Mesodermal cell (in vitro differentiated cells): ENCODE measurements at regions not wholly inside any gene's neighbourhood (a gene's known extent, or its start where the extent isn't known, plus 50 kb on each side); places are given as distances from the start of the nearest gene placed in this dataset.

ENCODE experiments used
- H3K27ac ChIP-seq: 2 replicates; pipeline ENCODE4 v1.7.0; 2013; ENCODE audit warnings: mild to moderate bottlenecking, low read depth, low read length, moderate library complexity; ENCODE audit not compliant: severe bottlenecking
- H3K36me3 ChIP-seq: 2 replicates; pipeline ENCODE4 v1.7.1; 2013; ENCODE audit warnings: mild to moderate bottlenecking, low read length, moderate library complexity; ENCODE audit not compliant: control insufficient read depth, insufficient read depth
- H3K4me1 ChIP-seq: one replicate; pipeline ENCODE4 v1.7.1; 2013; ENCODE audit warnings: mild to moderate bottlenecking, low read length; ENCODE audit not compliant: insufficient read depth, control insufficient read depth, poor library complexity, severe bottlenecking
- H3K4me3 ChIP-seq: 2 replicates; pipeline ENCODE4 v1.7.0; 2013; ENCODE audit warnings: low read length, control low read depth, mild to moderate bottlenecking; ENCODE audit not compliant: insufficient read depth, poor library complexity, severe bottlenecking; ENCODE audit errors: extremely low read depth
- H3K9me3 ChIP-seq: 2 replicates; pipeline ENCODE4 v1.7.1; 2013; ENCODE audit warnings: mild to moderate bottlenecking, low read length, moderate library complexity; ENCODE audit not compliant: control insufficient read depth
- WGBS, 2 experiments: methylation state at CpG; one replicate each; pipeline ENCODE4 v1.1.5; 2013; ENCODE audit warnings: missing lambda C conversion rate in 2 of 2; ENCODE audit not compliant: insufficient coverage in 2 of 2; 5-methylcytosine and 5-hydroxymethylcytosine counted together

- Histone ChIP-seq H3K9me3 (peaks cover 3% of the 10 kb centered on the region), H3K4me3 (no peak overlapping the region), H3K4me1 (no peaks in the 10 kb centered on the region), H3K27ac (no peak overlapping the region), H3K36me3 (peaks cover 36% of the 10 kb centered on the region)
- 95% methylated on average over 11 to 12 of the region's 13 CpGs for WGBS, 2 experiments
Measured at GRCh38 chr2:111235192-111236015, 114.7 kb downstream of the BCL2L11 start.

DNA sequence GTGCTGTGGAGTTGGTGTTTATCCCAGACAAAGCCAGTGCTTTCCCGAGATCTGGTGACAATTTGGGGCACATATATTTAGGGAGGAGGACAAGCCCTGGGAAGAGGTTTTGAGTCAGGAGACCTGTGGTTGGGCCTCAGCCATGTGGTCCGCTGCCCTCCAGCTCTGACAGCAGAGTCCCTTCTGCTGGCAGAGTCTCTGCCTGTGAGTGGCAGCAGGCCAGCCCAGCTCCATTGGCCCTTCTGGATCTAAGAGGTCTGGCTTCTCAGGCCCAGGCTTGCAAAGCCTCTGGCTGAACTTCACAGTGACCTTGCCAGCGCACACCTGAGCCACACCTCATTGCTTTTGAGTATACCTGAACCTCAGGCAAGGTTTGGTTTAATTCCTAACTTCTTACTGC is 115.3 kb downstream of the BCL2L11 start:
- H3K36me3 ChIP-seq: peaks cover 36% of the 10 kb centered on the region
- peaks cover 3% of the 10 kb centered on the region for H3K9me3 ChIP-seq
- 95% methylated on average over 2 to 3 of the region's 3 CpGs for WGBS, 2 experiments
- H3K4me1 ChIP-seq: no peaks in the 10 kb centered on the region
- no peak overlapping the region for H3K27ac ChIP-seq
- H3K4me3 ChIP-seq: no peak overlapping the region

GRCh38 chr2:111238296-111238695 is 117.6 kb downstream of the BCL2L11 start:
- 86 to 100% methylated on average over 1 to 2 of the region's 2 CpGs for whole genome bisulfite sequencing, 2 experiments
- H3K9me3 ChIP-seq: no peaks in the 10 kb centered on the region
- no peaks in the 10 kb centered on the region for H3K4me1 ChIP-seq
- H3K4me3 ChIP-seq: no peak overlapping the region
- H3K36me3 ChIP-seq: peaks cover 26% of the 10 kb centered on the region
- H3K27ac ChIP-seq: no peak overlapping the region

DNA sequence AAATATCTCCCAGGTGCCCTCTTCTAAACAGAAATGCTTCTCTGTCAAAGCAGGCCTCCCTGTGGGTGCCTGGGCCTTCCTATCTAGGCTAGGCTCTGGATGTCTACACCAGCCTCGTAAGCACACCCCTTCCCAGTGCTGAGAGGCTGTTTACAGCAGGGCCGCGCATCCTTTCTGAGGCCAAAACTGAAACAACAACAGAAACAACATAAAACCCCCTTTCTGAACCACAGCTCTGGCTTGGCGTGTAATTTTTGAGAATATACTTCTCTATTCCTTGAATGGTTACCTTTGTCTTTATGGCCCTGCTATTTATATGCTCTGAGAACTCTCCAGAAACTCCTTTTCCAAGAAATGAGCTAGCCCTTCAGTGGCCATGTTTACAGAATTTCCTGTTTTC is 118.4 kb downstream of the BCL2L11 start:
- H3K27ac ChIP-seq: no peak overlapping the region
- peaks cover 26% of the 10 kb centered on the region for H3K36me3 ChIP-seq
- WGBS, 2 experiments: 100% methylated on average over 1 to 3 of the region's 4 CpGs
- H3K4me3 ChIP-seq: no peak overlapping the region
- no peaks in the 10 kb centered on the region for H3K9me3 ChIP-seq
- no peaks in the 10 kb centered on the region for H3K4me1 ChIP-seq

DNA sequence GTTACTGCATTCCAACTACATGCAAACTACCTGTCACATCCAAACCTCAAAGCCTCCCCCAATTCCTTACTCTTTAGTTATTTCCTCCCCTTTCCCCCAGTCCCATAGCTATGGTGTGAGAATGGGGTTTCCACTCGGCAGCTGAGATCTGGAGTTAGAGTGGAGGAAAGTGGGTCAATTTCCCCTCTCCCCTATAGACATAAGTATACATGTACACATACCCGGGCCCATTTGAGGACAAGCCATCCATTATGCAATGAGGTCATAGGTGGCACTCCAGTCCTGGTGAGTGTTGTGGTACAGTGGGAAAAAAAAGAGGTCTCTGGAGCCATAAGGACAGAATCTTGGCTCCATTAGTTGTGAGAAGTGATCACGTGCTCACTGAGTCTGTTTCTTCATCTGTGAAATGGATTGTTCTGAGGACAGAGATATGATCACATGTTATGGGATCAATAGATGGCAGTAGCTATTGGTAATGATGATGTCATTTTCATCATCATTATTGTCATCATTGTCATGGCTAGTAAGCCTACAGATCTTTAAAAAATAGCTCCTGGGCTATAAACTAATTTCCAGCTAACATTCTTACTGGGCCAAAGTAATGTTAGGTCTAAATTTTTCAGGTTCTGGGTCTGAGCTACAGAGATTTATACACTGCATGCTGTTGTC is 119.0 kb downstream of the BCL2L11 start:
- Histone ChIP-seq H3K27ac (no peak overlapping the region), H3K4me3 (no peak overlapping the region), H3K36me3 (peaks cover 26% of the 10 kb centered on the region), H3K9me3 (no peaks in the 10 kb centered on the region), H3K4me1 (no peaks in the 10 kb centered on the region)
- WGBS, 2 experiments: 100% methylated on average over 1 of the region's 3 CpGs

- peaks cover 35% of the 10 kb centered on the region for H3K36me3 ChIP-seq
- no peaks in the 10 kb centered on the region for H3K9me3 ChIP-seq
- no peak overlapping the region for H3K4me3 ChIP-seq
- no peaks in the 10 kb centered on the region for H3K4me1 ChIP-seq
- H3K27ac ChIP-seq: no peak overlapping the region
Measured at GRCh38 chr2:111243295-111243694, 122.6 kb downstream of the BCL2L11 start.

DNA sequence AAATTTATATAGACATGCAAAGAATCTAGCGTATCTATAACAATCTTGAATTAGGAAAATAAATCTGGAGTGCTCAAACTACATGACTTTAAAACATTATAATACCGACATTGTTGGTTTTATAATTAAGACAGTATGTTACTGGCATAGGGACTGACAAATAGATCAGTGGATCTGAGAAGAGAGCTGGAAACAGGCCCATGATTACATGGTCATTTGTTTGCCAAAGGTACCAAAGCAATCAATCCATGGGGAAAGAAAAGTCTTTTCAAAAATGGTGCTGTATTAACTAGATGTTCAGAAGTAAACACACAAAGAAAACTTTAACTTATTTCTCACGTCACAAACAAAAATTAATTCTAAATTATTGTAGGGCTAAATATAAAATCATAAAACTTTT is 124.2 kb downstream of the BCL2L11 start:
- Histone ChIP-seq H3K9me3 (no peaks in the 10 kb centered on the region), H3K4me1 (no peaks in the 10 kb centered on the region), H3K4me3 (no peak overlapping the region), H3K36me3 (peaks cover 24% of the 10 kb centered on the region), H3K27ac (no peak overlapping the region)
- WGBS, 2 experiments: no CpG with 5 or more reads among the region's 3 CpGs

- peaks cover 3% of the 10 kb centered on the region for H3K9me3 ChIP-seq
- H3K4me3 ChIP-seq: no peak overlapping the region
- peaks cover 23% of the 10 kb centered on the region for H3K36me3 ChIP-seq
- H3K4me1 ChIP-seq: no peaks in the 10 kb centered on the region
- no peak overlapping the region for H3K27ac ChIP-seq
- WGBS, 2 experiments: 93 to 100% methylated on average over 3 to 4 of the region's 4 CpGs
Measured at GRCh38 chr2:111246620-111247061, 125.9 kb downstream of the BCL2L11 start.

DNA sequence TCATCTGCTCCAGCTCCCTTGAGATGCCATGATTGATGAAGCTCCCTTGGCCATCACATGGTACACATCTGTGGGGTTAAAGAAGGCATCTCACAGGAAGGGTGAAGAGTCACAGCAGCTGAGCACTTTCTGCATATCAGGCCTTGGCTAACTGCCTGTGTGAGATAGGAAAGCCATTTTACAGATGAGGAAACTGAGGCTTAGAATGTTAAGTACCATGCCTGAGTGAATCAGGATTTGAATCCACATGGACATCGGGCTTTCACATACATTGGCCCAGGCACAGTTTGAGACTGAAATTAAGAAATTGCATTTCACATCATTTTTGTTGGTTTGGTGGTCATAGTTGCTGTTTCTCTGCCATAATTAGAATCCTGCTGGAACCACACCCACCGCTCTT is 126.8 kb downstream of the BCL2L11 start:
- Histone ChIP-seq H3K27ac (no peak overlapping the region), H3K36me3 (peaks cover 28% of the 10 kb centered on the region), H3K9me3 (peaks cover 11% of the 10 kb centered on the region), H3K4me1 (no peaks in the 10 kb centered on the region), H3K4me3 (no peak overlapping the region)
- 92 to 100% methylated on average over 1 to 2 of the region's 2 CpGs for WGBS, 2 experiments

DNA sequence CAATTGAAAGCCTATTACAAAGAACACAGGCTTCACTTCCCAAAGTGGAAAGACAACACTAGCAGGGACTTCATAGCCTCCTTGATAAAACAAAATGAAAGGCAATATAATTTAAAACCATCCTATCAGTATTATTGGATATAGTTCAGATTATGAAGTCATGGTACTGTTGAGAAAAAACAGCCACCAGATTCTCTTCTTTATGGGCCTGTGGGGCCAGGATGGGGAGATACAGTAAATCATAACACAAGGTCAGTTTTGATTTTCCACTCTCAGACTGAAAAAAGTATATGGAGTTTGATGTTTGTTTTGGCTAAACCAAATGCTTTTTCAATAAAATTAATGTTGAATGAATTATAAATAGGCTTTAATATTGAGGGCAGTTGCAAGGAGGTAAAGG is 129.1 kb downstream of the BCL2L11 start:
- Histone ChIP-seq H3K9me3 (peaks cover 11% of the 10 kb centered on the region), H3K4me3 (no peak overlapping the region), H3K36me3 (peaks cover 28% of the 10 kb centered on the region), H3K4me1 (no peaks in the 10 kb centered on the region), H3K27ac (no peak overlapping the region)

- Histone ChIP-seq H3K9me3 (peaks cover 11% of the 10 kb centered on the region), H3K36me3 (peaks cover 28% of the 10 kb centered on the region), H3K4me1 (no peaks in the 10 kb centered on the region), H3K27ac (no peak overlapping the region), H3K4me3 (no peak overlapping the region)
- 88 to 100% methylated on average over 1 of the region's 1 CpG for WGBS, 2 experiments
Measured at GRCh38 chr2:111250448-111251030, 129.8 kb downstream of the BCL2L11 start.
